GM19238 (cell line): ENCODE measurements at regions not wholly inside any gene's neighbourhood (a gene's known extent, or its start where the extent isn't known, plus 50 kb on each side); places are given as distances from the start of the nearest gene placed in this dataset.

ENCODE experiments used
- DNase-seq: peaks from one replicate; pipeline ENCODE4 v3.0.0; 2011; ENCODE audit warnings: low spot score; ENCODE audit not compliant: insufficient read length

GRCh38 chr7:131238347-131238931 lies 89.2 kb upstream of the MKLN1 start:
- DNase-seq, result no peak

- no peak for DNase-seq
Measured at GRCh38 chr7:131241386-131241785, 86.3 kb upstream of the MKLN1 start.

- no peak for DNase-seq
Measured at GRCh38 chr7:131242123-131242650, 85.5 kb upstream of the MKLN1 start.

- DNase-seq, result no peak
Measured at GRCh38 chr7:131244259-131244852, 83.3 kb upstream of the MKLN1 start.

- DNase-seq, result no peak
Measured at GRCh38 chr7:131249003-131249402, 78.7 kb upstream of the MKLN1 start.

GRCh38 chr7:131249483-131249882 lies 78.2 kb upstream of the MKLN1 start:
- no peak for DNase-seq

GRCh38 chr7:131250331-131250730 lies 77.3 kb upstream of the MKLN1 start:
- no peak for DNase-seq

GRCh38 chr7:131251371-131251770 lies 76.3 kb upstream of the MKLN1 start:
- no peak for DNase-seq

- DNase-seq, result no peak
Measured at GRCh38 chr7:131252976-131253375, 74.7 kb upstream of the MKLN1 start.

- no peak for DNase-seq
Measured at GRCh38 chr7:131254211-131254610, 73.5 kb upstream of the MKLN1 start.

GRCh38 chr7:131255242-131255641 lies 72.4 kb upstream of the MKLN1 start:
- DNase-seq, result no peak

- DNase-seq, result no peak
Measured at GRCh38 chr7:131261476-131261994, 66.1 kb upstream of the MKLN1 start.

- DNase-seq, result no peak
Measured at GRCh38 chr7:131265227-131265626, 62.4 kb upstream of the MKLN1 start.

GRCh38 chr7:131267631-131268030 lies 60.0 kb upstream of the MKLN1 start:
- DNase-seq, result no peak

GRCh38 chr7:131268906-131269305 lies 58.8 kb upstream of the MKLN1 start:
- no peak for DNase-seq

- no peak for DNase-seq
Measured at GRCh38 chr7:131272086-131272485, 55.6 kb upstream of the MKLN1 start.

- DNase-seq, result no peak
Measured at GRCh38 chr7:131274986-131275385, 52.7 kb upstream of the MKLN1 start.

- DNase-seq, result no peak
Measured at GRCh38 chr7:131276190-131276589, 51.5 kb upstream of the MKLN1 start.

- no peak for DNase-seq
Measured at GRCh38 chr7:131276748-131277147, 50.9 kb upstream of the MKLN1 start.
